ENCODE measurements at regions not wholly inside any gene's neighbourhood (a gene's known extent, or its start where the extent isn't known, plus 50 kb on each side); places are given as distances from the start of the nearest gene placed in this dataset.

DNA sequence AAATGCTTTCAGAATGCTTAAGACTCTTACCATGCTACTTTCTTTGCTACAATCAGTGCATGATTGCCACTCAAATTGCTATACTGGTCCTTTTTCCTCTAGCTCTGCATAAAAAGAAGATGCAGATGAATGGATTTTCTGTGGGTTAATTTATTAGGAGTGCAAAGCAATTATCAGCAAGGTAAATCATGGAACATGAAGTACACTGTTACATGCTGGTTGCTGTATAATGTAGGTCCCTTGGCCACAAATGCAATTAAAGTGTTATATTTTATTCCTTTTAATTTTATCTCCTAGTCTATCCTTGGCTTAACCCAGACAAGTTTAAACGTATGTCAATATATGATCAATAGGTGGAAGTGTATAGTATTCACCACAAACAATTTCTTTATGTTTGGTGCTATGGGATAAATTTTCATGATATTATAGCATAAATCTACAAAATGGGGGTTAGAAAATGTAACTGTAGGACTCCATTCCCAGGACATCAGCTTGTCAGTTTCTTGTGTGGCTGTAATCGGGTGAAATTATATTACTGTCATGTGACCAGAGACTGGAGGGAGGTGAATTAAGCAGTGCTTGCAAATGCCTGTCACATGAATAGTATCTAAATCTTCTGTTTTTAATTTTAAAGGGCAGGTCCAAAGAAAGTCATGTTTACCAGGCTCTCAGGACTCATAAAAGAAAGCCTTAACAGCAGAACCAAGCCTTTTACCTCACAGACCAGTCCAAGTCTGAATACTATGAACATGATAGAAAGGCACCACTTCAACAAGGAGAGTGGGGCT, 176.9 kb upstream of the ID4 start:
- Histone ChIP-seq H3K27me3 (ENCODE audit: control insufficient read depth in 1 of 2, insufficient read depth in 2 of 2, low read length in 2 of 2) (no peaks in the 10 kb centered on the region), H3K4me3 (ENCODE audit: low read depth in 1 of 2, low read length in 2 of 2) (no peak overlapping the region), H3K27ac (ENCODE audit: low read depth, low read length) (no peak overlapping the region), H3K9me3 (ENCODE audit: control insufficient read depth in 1 of 2, low read length in 2 of 2) (no peaks in the 10 kb centered on the region), H3K9ac (ENCODE audit: low read depth in 1 of 2, low read length in 2 of 2) (no peak overlapping the region), H3K4me1 (ENCODE audit: control insufficient read depth in 1 of 2, insufficient read depth in 2 of 2, low read length in 2 of 2) (no peaks in the 10 kb centered on the region), H3K36me3 (ENCODE audit: control insufficient read depth in 1 of 2, insufficient read depth in 2 of 2, low read length in 2 of 2) (no peaks in the 10 kb centered on the region)

DNA sequence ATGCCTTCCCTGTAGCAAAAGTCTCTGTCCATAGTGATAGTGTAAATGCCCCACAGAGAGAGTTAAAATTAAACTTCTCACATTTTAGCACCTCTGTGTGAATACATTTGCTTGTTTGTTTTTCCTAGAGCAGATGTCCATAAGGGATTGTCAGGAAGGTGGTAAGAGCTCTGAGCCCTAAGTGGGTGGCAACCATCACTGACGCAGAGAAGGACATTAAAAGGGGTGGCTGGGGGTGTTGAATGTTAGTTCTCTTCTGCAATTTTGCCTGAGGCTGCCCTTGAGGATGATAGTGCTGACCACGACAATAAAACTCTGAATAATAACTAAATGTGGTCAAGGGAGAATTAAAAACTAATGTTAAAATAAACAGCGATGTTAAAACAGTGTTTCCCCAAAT, 174.3 kb upstream of the ID4 start:
- peaks cover 0 to 4% of the 10 kb centered on the region in 2 donors for H3K4me1 ChIP-seq (ENCODE audit: control insufficient read depth in 1 of 2, insufficient read depth in 2 of 2, low read length in 2 of 2)
- no peaks in the 10 kb centered on the region for H3K36me3 ChIP-seq (ENCODE audit: control insufficient read depth in 1 of 2, insufficient read depth in 2 of 2, low read length in 2 of 2)
- no peak overlapping the region for H3K9ac ChIP-seq (ENCODE audit: low read depth in 1 of 2, low read length in 2 of 2)
- no peaks in the 10 kb centered on the region for H3K9me3 ChIP-seq (ENCODE audit: control insufficient read depth in 1 of 2, low read length in 2 of 2)
- H3K27me3 ChIP-seq (ENCODE audit: control insufficient read depth in 1 of 2, insufficient read depth in 2 of 2, low read length in 2 of 2), result no peaks in the 10 kb centered on the region
- H3K4me3 ChIP-seq (ENCODE audit: low read depth in 1 of 2, low read length in 2 of 2), result no peak overlapping the region
- no peak overlapping the region for H3K27ac ChIP-seq (ENCODE audit: low read depth, low read length)

GRCh38 chr6:19663479-19663878, 173.7 kb upstream of the ID4 start:
- no peaks in the 10 kb centered on the region for H3K9me3 ChIP-seq (ENCODE audit: control insufficient read depth in 1 of 2, low read length in 2 of 2)
- no peaks in the 10 kb centered on the region for H3K36me3 ChIP-seq (ENCODE audit: control insufficient read depth in 1 of 2, insufficient read depth in 2 of 2, low read length in 2 of 2)

GRCh38 chr6:19664050-19664449, 173.1 kb upstream of the ID4 start:
- no peaks in the 10 kb centered on the region for H3K36me3 ChIP-seq (ENCODE audit: control insufficient read depth in 1 of 2, insufficient read depth in 2 of 2, low read length in 2 of 2)
- H3K27me3 ChIP-seq (ENCODE audit: control insufficient read depth in 1 of 2, insufficient read depth in 2 of 2, low read length in 2 of 2), result no peaks in the 10 kb centered on the region
- no peak overlapping the region for H3K9ac ChIP-seq (ENCODE audit: low read depth in 1 of 2, low read length in 2 of 2)
- no peak overlapping the region for H3K27ac ChIP-seq (ENCODE audit: low read depth, low read length)
- no peak overlapping the region for H3K4me3 ChIP-seq (ENCODE audit: low read depth in 1 of 2, low read length in 2 of 2)
- H3K4me1 ChIP-seq (ENCODE audit: control insufficient read depth in 1 of 2, insufficient read depth in 2 of 2, low read length in 2 of 2), result peaks cover 0 to 4% of the 10 kb centered on the region in 2 donors
- H3K9me3 ChIP-seq (ENCODE audit: control insufficient read depth in 1 of 2, low read length in 2 of 2), result no peaks in the 10 kb centered on the region

More at GRCh38 chr6:19663479-19663878, 173.7 kb upstream of the ID4 start:
- Histone ChIP-seq H3K9ac (ENCODE audit: low read depth in 1 of 2, low read length in 2 of 2) (no peak overlapping the region), H3K27me3 (ENCODE audit: control insufficient read depth in 1 of 2, insufficient read depth in 2 of 2, low read length in 2 of 2) (no peaks in the 10 kb centered on the region), H3K27ac (ENCODE audit: low read depth, low read length) (no peak overlapping the region), H3K4me1 (ENCODE audit: control insufficient read depth in 1 of 2, insufficient read depth in 2 of 2, low read length in 2 of 2) (peaks cover 0 to 4% of the 10 kb centered on the region in 2 donors), H3K4me3 (ENCODE audit: low read depth in 1 of 2, low read length in 2 of 2) (no peak overlapping the region)

DNA sequence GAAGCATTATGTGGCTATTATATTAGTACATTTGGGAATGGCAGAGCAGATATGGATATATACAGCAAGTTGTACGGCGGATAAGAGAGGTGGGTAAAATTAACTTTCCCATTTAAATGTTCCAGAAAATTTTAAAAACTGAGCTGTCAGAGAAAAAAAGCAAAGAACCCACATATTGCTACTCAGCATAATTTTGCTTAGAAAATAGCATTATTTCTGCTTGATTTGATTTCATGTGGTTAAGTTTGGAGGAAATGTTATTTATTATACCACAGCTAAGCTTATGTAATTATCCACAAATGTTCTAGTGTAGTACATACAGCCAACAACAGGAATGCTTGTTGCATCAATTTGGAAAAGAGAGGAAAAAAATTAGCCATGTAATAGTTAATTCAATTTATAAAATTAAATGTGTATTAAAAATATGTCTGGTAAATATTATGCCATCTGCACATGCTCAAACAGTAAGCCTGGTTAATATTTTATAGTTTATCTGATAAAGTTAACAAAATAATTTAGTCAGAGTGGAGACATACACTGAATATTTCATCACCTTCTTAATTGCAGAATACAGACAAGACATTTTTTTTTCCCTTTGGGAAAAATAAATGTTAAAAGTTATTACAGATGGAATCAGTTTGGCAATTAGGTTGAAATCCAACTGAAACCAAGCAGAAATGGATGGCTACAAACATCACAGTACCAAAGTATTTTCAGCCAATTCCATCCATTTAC, 172.1 kb upstream of the ID4 start:
- H3K4me1 ChIP-seq (ENCODE audit: control insufficient read depth in 1 of 2, insufficient read depth in 2 of 2, low read length in 2 of 2), result peaks cover 0 to 4% of the 10 kb centered on the region in 2 donors

GRCh38 chr6:19665613-19665909, 171.6 kb upstream of the ID4 start:
- Histone ChIP-seq H3K4me3 (ENCODE audit: low read depth in 1 of 2, low read length in 2 of 2) (no peak overlapping the region), H3K9ac (ENCODE audit: low read depth in 1 of 2, low read length in 2 of 2) (no peak overlapping the region), H3K36me3 (ENCODE audit: control insufficient read depth in 1 of 2, insufficient read depth in 2 of 2, low read length in 2 of 2) (no peaks in the 10 kb centered on the region), H3K4me1 (ENCODE audit: control insufficient read depth in 1 of 2, insufficient read depth in 2 of 2, low read length in 2 of 2) (peaks cover 0 to 4% of the 10 kb centered on the region in 2 donors), H3K9me3 (ENCODE audit: control insufficient read depth in 1 of 2, low read length in 2 of 2) (no peaks in the 10 kb centered on the region), H3K27ac (ENCODE audit: low read depth, low read length) (no peak overlapping the region), H3K27me3 (ENCODE audit: control insufficient read depth in 1 of 2, insufficient read depth in 2 of 2, low read length in 2 of 2) (no peaks in the 10 kb centered on the region)

More for the DNA sequence above, 172.1 kb upstream of the ID4 start:
- Histone ChIP-seq H3K27ac (ENCODE audit: low read depth, low read length) (no peak overlapping the region), H3K36me3 (ENCODE audit: control insufficient read depth in 1 of 2, insufficient read depth in 2 of 2, low read length in 2 of 2) (no peaks in the 10 kb centered on the region), H3K9ac (ENCODE audit: low read depth in 1 of 2, low read length in 2 of 2) (no peak overlapping the region), H3K9me3 (ENCODE audit: control insufficient read depth in 1 of 2, low read length in 2 of 2) (no peaks in the 10 kb centered on the region), H3K27me3 (ENCODE audit: control insufficient read depth in 1 of 2, insufficient read depth in 2 of 2, low read length in 2 of 2) (no peaks in the 10 kb centered on the region), H3K4me3 (ENCODE audit: low read depth in 1 of 2, low read length in 2 of 2) (no peak overlapping the region)

DNA sequence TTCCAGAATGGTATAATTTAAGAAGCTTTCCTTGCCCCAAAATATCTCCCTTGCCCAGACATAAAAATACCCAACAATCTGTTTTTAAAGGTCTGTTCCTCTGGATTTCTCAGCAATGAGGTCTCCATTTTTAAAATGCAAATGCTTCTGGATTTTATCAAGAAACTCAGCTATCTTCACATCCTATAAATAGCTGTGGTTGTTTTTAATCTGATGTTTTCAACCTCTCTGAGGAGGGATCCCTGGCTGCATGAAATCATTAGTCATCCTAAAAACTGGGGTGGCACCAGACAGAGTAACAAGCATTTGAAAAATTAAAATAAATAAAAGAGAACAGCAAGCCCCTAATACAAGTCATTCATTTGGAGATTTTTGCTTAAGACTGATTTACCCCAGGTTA, 168.5 kb upstream of the ID4 start:
- no peak overlapping the region for H3K27ac ChIP-seq (ENCODE audit: low read depth, low read length)
- no peaks in the 10 kb centered on the region for H3K36me3 ChIP-seq (ENCODE audit: control insufficient read depth in 1 of 2, insufficient read depth in 2 of 2, low read length in 2 of 2)
- H3K9me3 ChIP-seq (ENCODE audit: control insufficient read depth in 1 of 2, low read length in 2 of 2), result no peaks in the 10 kb centered on the region
- H3K27me3 ChIP-seq (ENCODE audit: control insufficient read depth in 1 of 2, insufficient read depth in 2 of 2, low read length in 2 of 2), result no peaks in the 10 kb centered on the region
- no peak overlapping the region for H3K9ac ChIP-seq (ENCODE audit: low read depth in 1 of 2, low read length in 2 of 2)
- H3K4me3 ChIP-seq (ENCODE audit: low read depth in 1 of 2, low read length in 2 of 2), result no peak overlapping the region
- peaks cover 0 to 4% of the 10 kb centered on the region in 2 donors for H3K4me1 ChIP-seq (ENCODE audit: control insufficient read depth in 1 of 2, insufficient read depth in 2 of 2, low read length in 2 of 2)

GRCh38 chr6:19669206-19669605, 168.0 kb upstream of the ID4 start:
- Histone ChIP-seq H3K36me3 (ENCODE audit: control insufficient read depth in 1 of 2, insufficient read depth in 2 of 2, low read length in 2 of 2) (no peaks in the 10 kb centered on the region), H3K27ac (ENCODE audit: low read depth, low read length) (no peak overlapping the region), H3K4me1 (ENCODE audit: control insufficient read depth in 1 of 2, insufficient read depth in 2 of 2, low read length in 2 of 2) (peaks cover 0 to 4% of the 10 kb centered on the region in 2 donors), H3K9ac (ENCODE audit: low read depth in 1 of 2, low read length in 2 of 2) (no peak overlapping the region), H3K9me3 (ENCODE audit: control insufficient read depth in 1 of 2, low read length in 2 of 2) (no peaks in the 10 kb centered on the region), H3K27me3 (ENCODE audit: control insufficient read depth in 1 of 2, insufficient read depth in 2 of 2, low read length in 2 of 2) (no peaks in the 10 kb centered on the region), H3K4me3 (ENCODE audit: low read depth in 1 of 2, low read length in 2 of 2) (no peak overlapping the region)

- Histone ChIP-seq H3K9ac (ENCODE audit: low read depth in 1 of 2, low read length in 2 of 2) (no peak overlapping the region), H3K4me1 (ENCODE audit: control insufficient read depth in 1 of 2, insufficient read depth in 2 of 2, low read length in 2 of 2) (no peaks in the 10 kb centered on the region), H3K36me3 (ENCODE audit: control insufficient read depth in 1 of 2, insufficient read depth in 2 of 2, low read length in 2 of 2) (no peaks in the 10 kb centered on the region), H3K9me3 (ENCODE audit: control insufficient read depth in 1 of 2, low read length in 2 of 2) (no peaks in the 10 kb centered on the region), H3K27me3 (ENCODE audit: control insufficient read depth in 1 of 2, insufficient read depth in 2 of 2, low read length in 2 of 2) (no peaks in the 10 kb centered on the region), H3K4me3 (ENCODE audit: low read depth in 1 of 2, low read length in 2 of 2) (no peak overlapping the region), H3K27ac (ENCODE audit: low read depth, low read length) (no peak overlapping the region)
Measured at GRCh38 chr6:19682859-19683258, 154.3 kb upstream of the ID4 start.

GRCh38 chr6:19690325-19691075, 146.7 kb upstream of the ID4 start:
- no peak overlapping the region for H3K9ac ChIP-seq (ENCODE audit: low read depth in 1 of 2, low read length in 2 of 2)
- peaks cover 9 to 14% of the 10 kb centered on the region in 2 donors for H3K27me3 ChIP-seq (ENCODE audit: control insufficient read depth in 1 of 2, insufficient read depth in 2 of 2, low read length in 2 of 2)
- H3K4me1 ChIP-seq (ENCODE audit: control insufficient read depth in 1 of 2, insufficient read depth in 2 of 2, low read length in 2 of 2), result no peaks in the 10 kb centered on the region
- no peak overlapping the region for H3K4me3 ChIP-seq (ENCODE audit: low read depth in 1 of 2, low read length in 2 of 2)
- H3K36me3 ChIP-seq (ENCODE audit: control insufficient read depth in 1 of 2, insufficient read depth in 2 of 2, low read length in 2 of 2), result no peaks in the 10 kb centered on the region
- no peak overlapping the region for H3K27ac ChIP-seq (ENCODE audit: low read depth, low read length)
- no peaks in the 10 kb centered on the region for H3K9me3 ChIP-seq (ENCODE audit: control insufficient read depth in 1 of 2, low read length in 2 of 2)
